ENCODE measurements at regions not wholly inside any gene's neighbourhood (a gene's known extent, or its start where the extent isn't known, plus 50 kb on each side); places are given as distances from the start of the nearest gene placed in this dataset.

DNA sequence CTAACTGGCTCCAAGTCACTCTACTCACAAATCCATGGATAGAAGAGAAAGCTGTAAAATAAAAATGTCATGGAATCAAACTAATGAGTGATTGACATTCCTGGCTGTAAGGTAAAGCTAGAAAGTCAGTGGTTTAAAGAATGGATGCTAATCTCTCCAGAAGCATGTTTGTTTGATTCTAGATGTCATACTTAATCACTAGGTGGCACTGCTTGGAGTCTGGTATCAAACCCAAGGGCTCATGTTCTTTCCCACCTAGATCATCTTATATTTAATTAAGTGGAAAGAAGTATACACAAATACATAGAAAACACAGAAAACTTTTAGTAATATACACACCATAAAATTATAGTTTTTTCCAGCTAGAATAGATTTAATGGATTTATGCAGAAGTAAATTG, 2666.6 kb downstream of the PCDH7 start:
- no peak for TF ChIP-seq POLR2AphosphoS5 (IDR thresholded peaks at IDR 0.05; ENCODE audit: low read depth, low read length)
- TF ChIP-seq POLR2A (IDR thresholded peaks at IDR 0.05; ENCODE audit: low read depth, low read length): no peak
